Prostate gland (tissue), 2 donors: ENCODE measurements at regions not wholly inside any gene's neighbourhood (a gene's known extent, or its start where the extent isn't known, plus 50 kb on each side); places are given as distances from the start of the nearest gene placed in this dataset.

Experiments used
- CTCF ChIP-seq, 4 experiments: fragments of 200-600 bp in 2 of 4; fragments of 450-650 bp in 2 of 4; sonication (generic) in 2 of 4; IDR thresholded peaks; 1 replicate in 3 of 4; 2 replicates in 1 of 4; pipeline ENCODE4 v1.5.1; 2016 to 2019; ENCODE audit warnings: antibody characterized with exemption in 4 of 4, mild to moderate bottlenecking in 2 of 4, moderate library complexity in 2 of 4
- POLR2A ChIP-seq: fragments of 450-650 bp; IDR thresholded peaks from one replicate; pipeline ENCODE4 v1.6.1; 2016; ENCODE audit warnings: antibody characterized with exemption, mild to moderate bottlenecking
- POLR2AphosphoS5 ChIP-seq: sonication (generic); formaldehyde crosslinking; IDR thresholded peaks from one replicate; pipeline ENCODE4 v1.6.1; 2017; ENCODE audit warnings: antibody characterized with exemption

GRCh38 chr2:122114421-122114820, 359.0 kb downstream of the TSN start:
- TF ChIP-seq CTCF (IDR thresholded peaks at IDR 0.05) (no peak), POLR2AphosphoS5 (no peak), POLR2A (no peak)
